Activated T-helper 1 cell treated with anti-CD3 and anti-CD28 coated beads, Interleukin-12 subunit alpha, Interleukin-12 subunit beta, Interleukin-2, Interleukin-4 antibody, amounts not matched to agents 30 ng/mL and 10 ng/mL and 1 ng/mL, durations not matched to agents 14 hours and 24 hours and 36 hours (primary cell): ENCODE measurements at regions not wholly inside any gene's neighbourhood (a gene's known extent, or its start where the extent isn't known, plus 50 kb on each side); places are given as distances from the start of the nearest gene placed in this dataset.
"Not testable (repeated sequence)": the region's sequence is repeated elsewhere in the genome, so short reads cannot be mapped to it uniquely, and the experiment has no call there.

ENCODE experiments used
- DNase-seq: peaks from one replicate; pipeline ENCODE4 v3.0.0; 2021; ENCODE audit warnings: low spot score
- H3K27ac Mint-ChIP-seq: one replicate; pipeline ENCODE4 v1.8.0; 2021; ENCODE audit warnings: mild to moderate bottlenecking, mixed read lengths
- H3K27me3 Mint-ChIP-seq: one replicate; pipeline ENCODE4 v1.8.0; 2022; ENCODE audit warnings: mild to moderate bottlenecking, moderate library complexity, mixed read lengths; ENCODE audit not compliant: insufficient read depth
- H3K36me3 Mint-ChIP-seq: one replicate; pipeline ENCODE4 v1.8.0; 2021; ENCODE audit warnings: low read depth, mixed read lengths
- H3K4me1 Mint-ChIP-seq: one replicate; pipeline ENCODE4 v1.8.0; 2021; ENCODE audit warnings: low read depth, mixed read lengths
- H3K4me3 Mint-ChIP-seq: one replicate; pipeline ENCODE4 v1.8.0; 2021; ENCODE audit warnings: mild to moderate bottlenecking, moderate library complexity, mixed read lengths
- H3K9me3 Mint-ChIP-seq: one replicate; pipeline ENCODE4 v1.8.0; 2021; ENCODE audit warnings: mixed read lengths
- intact Hi-C: fragments of 100-400 bp; cut with micrococcal nuclease; formaldehyde crosslinking; loops from one replicate; pipeline ENCODE4 v1.15.1; 2024

GRCh38 chr9:64130325-64130724, 1154.7 kb downstream of the FOXD4L5 start:
- H3K27me3 Mint-ChIP-seq, intact Hi-C loops, H3K9me3 Mint-ChIP-seq, H3K4me3 Mint-ChIP-seq, H3K27ac Mint-ChIP-seq, H3K4me1 Mint-ChIP-seq, DNase-seq, H3K36me3 Mint-ChIP-seq: not testable (repeated sequence)

- H3K36me3 Mint-ChIP-seq, result no peaks in the 10 kb centered on the region
- intact Hi-C loops, result no loop called here
- H3K27ac Mint-ChIP-seq, result no peak overlapping the region
- no peaks in the 10 kb centered on the region for H3K4me1 Mint-ChIP-seq
- H3K4me3 Mint-ChIP-seq, result no peak overlapping the region
- DNase-seq, result no peak
- no peaks in the 10 kb centered on the region for H3K27me3 Mint-ChIP-seq
- no peaks in the 10 kb centered on the region for H3K9me3 Mint-ChIP-seq
These were observed 1156.4 kb downstream of the FOXD4L5 start for GRCh38 chr9:64128572-64128971.

DNA sequence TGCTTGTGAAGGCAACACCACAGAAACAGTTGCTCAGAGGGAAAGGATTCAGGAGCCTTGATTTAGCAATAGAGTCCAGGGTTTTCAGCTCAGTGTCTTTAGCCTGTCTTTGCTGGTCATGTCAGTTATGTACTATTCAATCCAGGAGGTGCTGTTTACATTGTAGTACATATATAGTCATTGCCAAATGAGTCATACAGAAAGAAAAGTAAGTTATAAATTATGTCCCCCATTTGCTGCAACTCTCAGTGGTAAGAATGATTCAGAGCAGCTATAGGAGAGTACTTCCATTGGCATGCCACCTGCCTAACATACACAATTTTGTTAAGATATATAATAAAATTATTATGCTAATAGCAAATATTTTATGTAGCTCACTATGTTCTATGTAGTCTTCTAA, 1163.4 kb downstream of the FOXD4L5 start:
- H3K9me3 Mint-ChIP-seq, intact Hi-C loops, H3K4me1 Mint-ChIP-seq, H3K36me3 Mint-ChIP-seq, H3K4me3 Mint-ChIP-seq, H3K27me3 Mint-ChIP-seq, DNase-seq, H3K27ac Mint-ChIP-seq: not testable (repeated sequence)

GRCh38 chr9:64117329-64117728, 1167.7 kb downstream of the FOXD4L5 start:
- H3K4me3 Mint-ChIP-seq, H3K36me3 Mint-ChIP-seq, H3K27me3 Mint-ChIP-seq, H3K9me3 Mint-ChIP-seq, DNase-seq, H3K4me1 Mint-ChIP-seq, intact Hi-C loops, H3K27ac Mint-ChIP-seq: not testable (repeated sequence)

GRCh38 chr9:64107867-64108266, 1177.1 kb downstream of the FOXD4L5 start:
- H3K27ac Mint-ChIP-seq, H3K27me3 Mint-ChIP-seq, H3K4me3 Mint-ChIP-seq, intact Hi-C loops, H3K4me1 Mint-ChIP-seq, H3K36me3 Mint-ChIP-seq, DNase-seq, H3K9me3 Mint-ChIP-seq: not testable (repeated sequence)

DNA sequence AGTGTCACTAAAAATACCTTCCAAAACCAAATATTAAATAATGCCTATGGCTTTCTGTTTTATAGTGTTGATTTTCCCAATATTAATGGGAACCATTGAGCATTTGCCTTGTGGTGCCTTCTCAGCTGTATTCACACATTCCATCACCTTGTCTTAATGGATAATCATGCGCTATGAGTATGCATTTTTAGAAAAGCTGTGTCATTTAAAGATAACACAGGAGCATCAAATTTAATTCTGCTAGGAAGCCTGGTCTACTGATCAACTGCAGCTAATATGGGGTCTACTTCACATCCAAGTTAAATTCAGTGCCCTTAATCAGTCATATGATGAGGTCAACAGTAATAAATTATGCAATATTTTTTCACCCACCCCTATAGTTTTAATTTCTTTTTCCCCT, 1177.8 kb downstream of the FOXD4L5 start:
- DNase-seq, H3K36me3 Mint-ChIP-seq, H3K27ac Mint-ChIP-seq, H3K4me1 Mint-ChIP-seq, H3K9me3 Mint-ChIP-seq, H3K27me3 Mint-ChIP-seq, H3K4me3 Mint-ChIP-seq, intact Hi-C loops: not testable (repeated sequence)

DNA sequence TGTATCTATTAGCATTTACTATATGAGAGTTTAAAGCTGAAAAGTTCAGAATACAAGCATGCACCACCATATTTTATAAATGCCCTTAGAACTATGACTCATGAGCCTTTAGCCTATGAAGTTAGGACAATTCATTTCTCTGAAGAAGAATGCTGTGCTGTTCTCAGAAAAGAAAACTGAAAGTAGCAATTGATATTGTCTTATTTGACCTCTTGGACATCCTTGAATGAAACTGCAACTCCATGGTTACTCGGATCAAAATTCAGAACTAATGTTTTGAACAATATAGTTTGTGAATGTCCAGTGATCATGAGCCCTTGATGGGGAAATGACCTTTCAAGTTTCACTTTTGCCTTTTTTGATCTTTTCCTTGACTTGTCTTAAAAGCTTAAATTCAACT, 1179.8 kb downstream of the FOXD4L5 start:
- DNase-seq, H3K4me3 Mint-ChIP-seq, H3K27ac Mint-ChIP-seq, H3K9me3 Mint-ChIP-seq, H3K36me3 Mint-ChIP-seq, H3K27me3 Mint-ChIP-seq, H3K4me1 Mint-ChIP-seq, intact Hi-C loops: not testable (repeated sequence)

GRCh38 chr9:64101504-64101903, 1183.5 kb downstream of the FOXD4L5 start:
- not testable (repeated sequence) for DNase-seq, H3K27me3 Mint-ChIP-seq, H3K4me1 Mint-ChIP-seq, H3K36me3 Mint-ChIP-seq, H3K27ac Mint-ChIP-seq, H3K4me3 Mint-ChIP-seq, H3K9me3 Mint-ChIP-seq
- intact Hi-C loops, result loop anchor here (1.0 kb wide), 1 partner anchor 8 kb away; no protein-coding TSS in a partner anchor

DNA sequence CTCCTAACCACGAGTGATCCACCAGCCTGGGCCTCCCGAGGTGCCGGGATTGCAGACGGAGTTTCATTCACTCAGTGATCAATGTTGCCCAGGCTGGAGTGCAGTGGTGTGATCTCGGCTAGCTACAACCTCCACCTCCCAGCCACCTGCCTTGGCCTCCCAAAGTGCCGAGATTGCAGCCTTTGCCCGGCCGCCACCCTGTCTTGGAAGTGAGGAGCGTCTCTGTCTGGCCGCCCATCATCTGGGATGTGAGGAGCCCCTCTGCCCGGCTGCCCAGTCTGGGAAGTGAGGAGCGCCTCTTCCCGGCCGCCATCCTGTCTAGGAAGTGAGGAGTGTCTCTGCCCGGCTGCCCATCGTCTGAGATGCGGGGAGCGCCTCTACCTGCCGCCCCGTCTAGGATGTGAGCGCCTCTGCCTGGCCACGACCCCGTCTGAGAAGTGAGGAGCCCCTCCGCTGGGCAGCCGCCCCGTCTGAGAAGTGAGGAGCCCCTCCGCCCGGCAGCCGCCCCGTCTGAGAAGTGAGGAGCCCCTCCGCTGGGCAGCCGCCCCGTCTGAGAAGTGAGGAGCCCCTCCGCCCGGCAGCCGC, 1184.3 kb downstream of the FOXD4L5 start:
- not testable (repeated sequence) for H3K27ac Mint-ChIP-seq, H3K4me3 Mint-ChIP-seq, DNase-seq, H3K4me1 Mint-ChIP-seq, H3K9me3 Mint-ChIP-seq, H3K27me3 Mint-ChIP-seq, H3K36me3 Mint-ChIP-seq
- intact Hi-C loops, result loop anchor here (1.0 kb wide), 1 partner anchor 7 kb away; no protein-coding TSS in a partner anchor

DNA sequence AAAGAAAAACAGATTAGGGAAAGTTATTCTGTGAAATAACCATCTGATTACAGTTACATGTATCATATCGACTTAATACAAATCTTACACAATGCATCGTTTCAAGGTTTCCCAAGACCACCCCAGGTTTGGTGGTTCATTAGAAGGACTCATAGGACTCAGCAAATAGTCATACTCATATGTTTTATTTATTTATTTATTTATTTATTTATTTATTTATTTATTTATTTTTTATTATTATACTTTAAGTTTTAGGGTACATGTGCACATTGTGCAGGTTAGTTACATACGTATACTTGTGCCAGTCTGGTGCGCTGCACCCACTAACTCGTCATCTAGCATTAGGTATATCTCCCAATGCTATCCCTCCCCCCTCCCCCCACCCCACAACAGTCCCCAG, 1199.0 kb downstream of the FOXD4L5 start:
- H3K9me3 Mint-ChIP-seq, H3K36me3 Mint-ChIP-seq, H3K27me3 Mint-ChIP-seq, H3K4me3 Mint-ChIP-seq, H3K27ac Mint-ChIP-seq, intact Hi-C loops, DNase-seq, H3K4me1 Mint-ChIP-seq: not testable (repeated sequence)

- H3K4me1 Mint-ChIP-seq, H3K36me3 Mint-ChIP-seq, H3K27ac Mint-ChIP-seq, DNase-seq, H3K4me3 Mint-ChIP-seq, intact Hi-C loops, H3K9me3 Mint-ChIP-seq, H3K27me3 Mint-ChIP-seq: not testable (repeated sequence)
These were observed 1213.4 kb downstream of the FOXD4L5 start for GRCh38 chr9:64071358-64072253.

GRCh38 chr9:64070611-64071357, 1214.2 kb downstream of the FOXD4L5 start:
- H3K27ac Mint-ChIP-seq, H3K9me3 Mint-ChIP-seq, DNase-seq, H3K4me1 Mint-ChIP-seq, H3K4me3 Mint-ChIP-seq, H3K27me3 Mint-ChIP-seq, H3K36me3 Mint-ChIP-seq, intact Hi-C loops: not testable (repeated sequence)

DNA sequence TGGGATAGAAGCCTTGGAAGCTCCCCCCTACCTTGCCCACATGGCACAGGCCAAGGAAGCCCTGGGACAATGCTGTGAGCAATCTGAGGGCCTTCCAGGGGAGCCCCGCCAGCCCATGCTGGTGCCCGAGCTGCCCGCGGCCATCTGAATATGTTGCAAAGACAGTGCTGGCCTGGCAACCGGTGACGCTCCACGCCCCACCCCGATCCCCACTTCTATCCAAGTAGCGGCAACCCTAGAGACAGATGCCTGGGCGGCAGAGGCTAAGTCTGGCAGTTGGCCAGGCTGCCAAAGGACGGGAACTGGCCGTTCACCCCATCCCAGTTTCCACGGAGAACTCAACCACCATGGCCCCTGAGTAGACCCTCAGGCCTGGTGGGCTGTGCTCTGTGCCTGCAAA, 1214.9 kb downstream of the FOXD4L5 start:
- H3K36me3 Mint-ChIP-seq, H3K9me3 Mint-ChIP-seq, DNase-seq, intact Hi-C loops, H3K4me1 Mint-ChIP-seq, H3K4me3 Mint-ChIP-seq, H3K27me3 Mint-ChIP-seq, H3K27ac Mint-ChIP-seq: not testable (repeated sequence)
